Stimulated activated CD8-positive, alpha-beta memory T cell treated with anti-CD3 and anti-CD28 coated beads, Interleukin-2, amount 100 ng/mL, for 48 hours (primary cell): ENCODE measurements at regions not wholly inside any gene's neighbourhood (a gene's known extent, or its start where the extent isn't known, plus 50 kb on each side); places are given as distances from the start of the nearest gene placed in this dataset.

Experiments
- DNase-seq, 2 donors: peaks; one replicate each; pipeline ENCODE4 v3.0.0-alpha.2; 2020; ENCODE audit warnings: low read depth in 2 of 2

DNA sequence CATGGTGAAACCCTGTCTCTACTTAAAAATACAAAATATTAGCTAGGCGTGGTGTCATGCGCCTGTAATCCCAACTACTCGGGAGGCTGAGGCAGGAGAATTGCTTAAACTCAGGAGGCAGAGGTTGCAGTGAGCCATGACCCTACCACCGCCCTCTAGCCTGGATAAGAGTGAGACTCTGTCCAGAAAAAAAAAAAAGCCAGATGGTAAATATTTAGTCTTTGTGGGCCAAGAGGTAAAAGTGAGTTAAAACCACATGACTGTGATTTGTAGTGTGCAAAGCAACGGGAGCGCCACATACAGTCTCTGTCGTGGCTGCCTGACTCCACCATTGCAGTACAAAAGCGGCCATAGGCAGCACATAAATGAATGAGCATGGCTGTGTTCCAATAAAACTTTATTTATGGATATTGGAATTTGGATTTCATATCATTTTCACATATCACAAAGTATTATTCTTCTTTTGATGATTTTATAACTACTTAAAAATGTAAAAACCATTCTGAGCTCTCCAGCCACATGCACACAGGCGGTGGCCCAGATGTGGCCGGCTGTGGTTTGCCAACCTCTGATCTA lies 51.8 kb upstream of the CASZ1 start:
- no peak for DNase-seq

DNA sequence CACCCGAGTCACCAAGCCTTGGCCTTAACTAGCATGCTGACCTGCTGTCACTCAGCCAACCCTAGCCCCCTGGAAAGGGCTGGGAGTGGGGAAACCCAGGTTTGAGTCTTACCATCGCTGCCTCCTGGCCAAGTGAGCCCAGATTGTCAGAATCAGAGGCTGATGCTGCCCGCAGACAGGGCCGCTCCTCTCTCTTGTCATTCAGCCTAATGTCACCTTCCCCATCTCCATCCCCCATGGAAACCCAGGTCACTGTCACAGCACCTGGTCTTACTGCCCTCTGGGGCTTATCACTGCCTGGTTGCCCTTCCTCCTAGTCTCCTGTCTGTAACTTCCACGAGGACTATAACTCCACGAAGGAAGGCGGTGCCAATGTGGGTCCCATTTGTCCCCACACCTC lies 53.6 kb upstream of the CASZ1 start:
- DNase-seq, result no peak

DNA sequence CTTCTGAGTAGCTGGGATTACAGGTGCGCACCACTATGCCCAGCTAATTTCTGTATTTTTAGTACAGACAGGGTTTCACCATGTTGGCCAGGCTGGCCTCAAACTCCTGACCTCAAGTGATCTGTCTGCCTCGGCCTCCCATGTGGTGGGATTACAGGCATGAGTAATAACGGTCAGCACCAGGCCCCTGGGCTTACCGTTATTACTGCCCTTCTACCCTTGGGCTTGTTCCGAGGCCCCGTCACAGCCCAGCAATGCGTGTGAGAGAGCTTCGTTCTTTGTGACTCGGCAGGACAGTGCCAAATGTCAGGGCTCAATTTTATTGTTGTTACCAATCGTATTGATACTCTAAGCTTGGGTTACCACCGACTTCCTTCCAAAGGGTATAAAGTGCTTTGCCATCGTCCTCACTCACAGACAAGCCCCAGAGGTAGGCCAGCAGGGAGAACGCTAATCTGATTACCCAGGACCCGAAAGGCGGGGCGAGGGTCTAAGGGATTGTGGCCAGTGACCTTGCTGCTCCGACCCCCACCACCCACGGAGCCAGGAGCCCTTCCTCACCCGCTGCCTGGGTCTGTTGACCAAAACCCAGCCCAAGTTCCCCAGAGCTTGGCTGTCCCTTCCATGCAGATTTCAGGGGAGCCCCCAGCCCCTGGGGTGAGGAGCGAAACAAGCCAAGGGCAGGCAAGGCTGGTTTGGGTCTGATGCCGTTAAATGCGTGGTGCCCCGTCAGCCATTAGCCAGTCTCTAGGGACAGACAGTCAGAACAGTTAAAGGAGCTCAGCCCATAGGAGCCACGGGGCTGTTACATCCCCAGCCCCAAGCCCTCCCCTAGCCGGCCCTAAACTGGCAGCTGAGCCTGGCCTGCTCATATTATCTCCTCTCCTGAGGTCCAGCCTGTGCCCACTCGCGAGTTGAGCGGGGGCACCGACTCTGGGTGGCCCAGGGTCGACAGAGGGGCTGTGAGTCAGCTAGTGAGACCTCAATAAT lies 54.9 kb upstream of the CASZ1 start:
- no peak for DNase-seq

DNA sequence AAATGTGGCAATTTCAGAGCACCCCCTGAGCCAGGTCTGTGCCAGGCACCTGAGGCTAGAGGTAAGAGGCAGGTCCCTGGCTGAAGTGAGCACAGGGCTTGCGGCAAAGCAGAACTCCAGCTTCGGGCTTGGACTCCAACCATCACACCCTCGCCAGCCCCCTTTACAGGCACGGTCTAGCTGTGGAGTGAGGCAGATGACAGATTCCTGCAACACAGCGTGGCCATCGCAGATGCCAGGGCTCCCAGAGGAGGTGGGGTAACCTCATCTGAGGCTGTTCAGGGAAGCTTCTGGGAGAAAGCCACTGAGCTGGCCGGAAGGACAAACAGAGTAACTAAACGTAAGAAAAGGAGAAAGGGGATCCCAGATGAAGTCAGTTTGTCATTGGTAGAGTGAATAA lies 55.6 kb upstream of the CASZ1 start:
- DNase-seq, result no peak

DNA sequence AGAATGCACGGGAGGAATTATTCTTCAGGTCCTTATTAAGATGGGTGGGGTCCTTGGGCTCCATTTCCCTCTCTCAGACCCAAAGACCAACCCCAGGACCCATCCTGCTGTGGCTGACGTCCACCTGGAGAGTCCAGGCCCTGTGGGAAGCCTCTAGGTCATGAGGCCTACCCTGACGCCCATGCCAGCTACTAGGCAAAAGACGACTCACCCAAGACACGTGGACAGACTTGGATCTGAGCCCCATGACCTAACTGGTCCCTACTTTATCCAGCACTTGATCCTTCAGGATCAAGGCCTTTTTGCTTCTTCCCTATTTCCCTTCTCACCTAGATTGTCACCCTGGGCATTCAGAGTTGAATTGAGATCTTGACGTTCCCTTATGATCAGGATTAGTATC lies 56.0 kb upstream of the CASZ1 start:
- no peak for DNase-seq

DNA sequence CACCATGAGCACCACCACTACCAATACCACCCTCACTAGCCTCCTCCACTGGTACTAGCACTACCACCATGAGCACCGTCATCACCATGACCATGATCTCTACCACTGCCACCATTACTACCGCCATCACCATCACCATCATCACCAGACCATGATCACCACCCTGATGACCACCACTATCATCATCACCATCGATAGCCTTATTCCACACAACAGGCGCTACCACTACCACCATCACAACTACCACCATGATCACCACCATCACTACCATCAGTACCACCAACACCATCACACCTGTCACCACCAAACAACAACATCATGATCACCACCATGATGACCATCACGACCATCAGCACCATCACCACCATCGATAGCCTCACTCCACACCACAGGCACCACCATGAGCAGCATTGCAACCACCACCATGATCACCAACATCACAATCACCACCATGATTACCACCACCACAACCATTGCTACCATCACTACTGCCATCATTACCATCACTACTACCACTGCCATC lies 56.6 kb upstream of the CASZ1 start:
- DNase-seq, result no peak

DNA sequence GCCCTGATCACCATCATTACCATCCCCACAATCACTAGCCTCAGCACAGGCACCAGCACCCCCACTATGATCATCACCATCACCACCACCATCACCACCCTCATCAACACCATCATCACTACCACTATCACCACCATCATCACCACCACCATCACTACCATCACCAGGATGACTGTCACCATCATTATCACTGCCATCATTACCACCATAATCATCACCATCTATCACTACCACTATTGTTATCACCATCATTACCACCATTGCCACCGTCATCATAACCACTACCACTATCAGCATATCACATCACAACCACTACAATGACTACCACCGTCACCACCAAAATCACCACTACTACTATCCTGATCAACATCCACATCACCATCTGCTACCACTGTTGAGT lies 57.3 kb upstream of the CASZ1 start:
- no peak for DNase-seq

DNA sequence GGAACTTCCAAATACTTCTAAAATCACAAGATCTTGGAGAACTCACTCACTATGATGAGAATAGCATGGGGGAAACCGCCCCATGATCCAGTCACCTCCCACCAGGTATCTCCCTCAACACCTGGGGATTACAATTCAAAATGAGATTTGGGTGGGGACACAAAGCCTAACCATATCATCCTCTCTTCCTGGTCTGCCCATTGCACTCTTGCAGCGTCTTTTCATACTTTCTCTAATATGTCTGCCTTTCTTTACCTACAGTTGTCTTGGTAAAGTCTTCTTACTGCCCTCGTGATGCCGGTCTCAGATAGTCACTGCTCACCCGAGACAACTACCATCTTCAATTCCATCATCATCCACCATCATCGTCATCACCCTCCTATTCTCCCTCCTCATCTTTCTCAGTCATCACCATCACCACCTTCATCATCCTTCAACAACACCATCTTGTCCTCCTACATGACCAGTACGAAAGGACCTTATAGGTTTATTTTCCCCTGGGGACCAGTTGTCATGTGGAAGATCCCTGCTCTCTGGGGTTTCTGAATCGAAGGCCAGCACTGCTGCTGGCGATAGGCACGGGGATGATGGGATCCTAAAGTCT lies 58.5 kb upstream of the CASZ1 start:
- DNase-seq, result no peak

DNA sequence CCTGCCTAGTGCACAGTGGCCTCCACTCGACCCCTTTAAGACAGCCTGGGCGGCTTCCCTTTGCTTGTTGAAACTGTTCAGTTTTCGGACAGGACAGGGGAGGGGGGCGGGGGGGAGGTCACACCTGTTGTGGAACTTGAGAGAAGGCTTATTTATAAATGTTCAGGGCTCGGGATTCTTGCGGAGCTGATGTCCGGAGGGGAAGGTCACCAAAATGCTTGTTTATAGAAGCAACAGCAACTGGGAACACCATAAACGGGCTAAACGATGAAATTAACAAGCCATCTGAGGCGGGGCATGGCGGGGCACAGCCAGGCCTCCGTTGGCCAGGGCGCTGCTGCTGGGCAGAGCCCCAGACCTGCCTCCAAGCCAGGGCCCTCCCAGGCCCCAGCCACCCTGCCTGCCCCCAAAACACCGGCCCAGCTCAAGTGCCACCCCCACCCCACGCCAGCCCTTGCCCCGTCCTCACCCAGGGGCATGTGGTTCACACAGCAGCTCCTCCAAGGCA lies 59.8 kb upstream of the CASZ1 start:
- DNase-seq, result no peak

DNA sequence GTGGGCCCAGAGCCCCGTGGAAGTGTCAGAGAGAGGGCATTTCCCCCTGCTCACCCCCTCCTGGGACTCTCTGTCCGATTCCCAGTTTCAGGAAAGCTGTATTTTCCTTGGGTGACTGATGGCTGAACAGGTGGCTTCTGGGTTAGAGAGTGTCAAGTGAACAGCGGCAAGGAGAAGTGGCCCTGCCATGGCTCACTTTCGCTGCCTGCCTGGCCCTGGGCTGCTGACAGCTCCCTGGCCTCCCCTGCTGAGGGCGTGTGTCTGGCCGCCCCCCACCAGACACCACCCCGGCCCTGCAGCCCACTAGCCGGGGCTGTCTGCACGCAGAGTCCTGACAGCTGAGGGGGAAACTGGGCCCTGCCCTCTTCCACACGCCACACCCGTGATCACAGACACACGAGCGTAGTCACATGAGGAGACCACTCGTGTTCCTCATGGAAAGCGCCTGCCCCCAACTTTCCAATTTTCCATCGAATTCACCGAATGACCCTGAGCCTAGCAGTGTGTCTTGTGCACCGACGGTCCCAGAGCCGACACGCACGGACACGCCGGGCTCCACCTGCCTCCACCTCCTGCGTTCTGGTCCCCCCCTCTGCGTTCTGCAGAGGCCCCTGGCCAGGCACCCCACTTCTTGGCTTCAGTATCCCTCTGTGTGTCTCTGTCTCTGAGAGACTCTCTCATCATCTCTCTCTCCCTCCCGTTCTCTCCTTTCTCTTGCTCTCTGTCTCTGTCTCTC lies 60.6 kb upstream of the CASZ1 start:
- no peak for DNase-seq

DNA sequence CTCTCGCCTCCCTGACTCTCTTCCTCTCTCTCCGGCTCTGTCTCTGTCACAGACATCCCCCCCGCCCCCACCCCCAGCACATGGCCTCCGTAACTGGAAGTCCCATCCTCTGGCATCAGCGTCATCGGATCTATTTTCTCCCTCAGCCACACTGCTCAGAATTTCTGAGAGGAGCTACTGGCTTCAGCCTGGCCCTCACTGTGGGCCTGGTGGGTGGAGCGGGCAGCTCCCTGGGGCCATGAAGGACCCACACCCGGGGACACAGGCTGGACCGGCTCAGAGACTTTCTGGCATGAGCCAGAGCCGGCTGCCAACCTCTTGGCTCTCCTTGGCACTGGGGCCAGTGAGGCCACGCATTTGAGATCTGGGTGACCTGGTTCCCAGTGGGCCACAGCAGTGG lies 61.2 kb upstream of the CASZ1 start:
- no peak for DNase-seq

DNA sequence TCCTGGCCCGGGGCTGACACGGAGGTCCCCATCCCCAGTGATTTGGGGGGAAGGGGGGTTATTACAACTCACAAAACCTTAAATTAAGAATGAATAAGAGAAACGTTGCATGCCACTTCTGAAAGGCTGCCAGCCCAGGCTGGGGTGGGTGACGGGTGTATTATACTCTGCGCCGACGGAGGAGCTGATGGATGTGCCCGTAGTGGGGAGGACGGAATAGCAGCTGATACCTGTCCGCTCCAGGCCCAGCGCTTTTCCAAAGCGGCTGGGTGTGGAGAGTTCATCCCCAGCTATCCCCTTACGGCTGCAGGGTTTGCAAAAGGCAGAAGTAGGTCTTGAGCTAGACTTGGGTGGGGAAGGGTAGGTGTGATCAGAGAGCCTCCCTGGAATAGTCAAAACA lies 63.8 kb upstream of the CASZ1 start:
- no peak for DNase-seq

DNA sequence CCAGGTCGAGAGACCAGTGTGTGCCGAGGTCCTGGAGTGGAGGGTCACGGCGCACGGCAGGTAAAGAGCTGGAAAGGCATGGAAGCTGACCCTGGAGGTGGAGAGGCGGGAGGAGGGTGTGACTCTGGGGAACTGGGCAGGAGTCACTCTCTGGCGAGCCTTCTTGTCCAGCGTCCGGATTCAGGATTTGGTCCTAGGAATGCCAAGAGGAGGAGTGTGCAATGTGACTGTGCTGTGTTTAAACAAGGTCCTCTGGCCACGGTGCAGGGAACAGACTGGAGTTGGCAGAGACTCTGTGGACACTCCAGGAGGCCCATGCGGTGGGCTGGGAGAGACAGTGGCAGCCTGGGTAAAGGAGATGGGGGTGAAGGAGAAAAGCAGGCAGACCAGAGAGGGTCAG lies 64.2 kb upstream of the CASZ1 start:
- no peak for DNase-seq

DNA sequence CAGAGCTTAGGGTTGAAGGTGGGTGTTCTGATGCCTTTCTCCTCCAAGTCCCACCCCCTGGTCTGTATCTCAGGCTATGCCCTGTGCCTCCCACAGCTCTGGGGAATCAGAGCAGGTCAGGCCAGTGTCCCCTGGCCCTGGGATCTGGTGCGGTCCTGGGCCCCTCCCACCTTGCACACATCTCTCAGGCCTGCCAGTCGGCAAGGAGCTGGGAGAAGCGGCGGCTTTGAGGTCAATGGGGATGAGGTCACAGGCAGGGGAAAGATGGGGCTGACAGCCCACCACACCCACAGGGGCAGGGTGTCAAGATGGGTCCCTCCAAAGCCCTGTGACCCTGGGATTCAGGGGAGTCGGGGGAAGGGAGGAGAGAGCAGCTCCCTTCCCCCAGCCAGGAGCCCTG lies 65.4 kb upstream of the CASZ1 start:
- DNase-seq, result no peak

DNA sequence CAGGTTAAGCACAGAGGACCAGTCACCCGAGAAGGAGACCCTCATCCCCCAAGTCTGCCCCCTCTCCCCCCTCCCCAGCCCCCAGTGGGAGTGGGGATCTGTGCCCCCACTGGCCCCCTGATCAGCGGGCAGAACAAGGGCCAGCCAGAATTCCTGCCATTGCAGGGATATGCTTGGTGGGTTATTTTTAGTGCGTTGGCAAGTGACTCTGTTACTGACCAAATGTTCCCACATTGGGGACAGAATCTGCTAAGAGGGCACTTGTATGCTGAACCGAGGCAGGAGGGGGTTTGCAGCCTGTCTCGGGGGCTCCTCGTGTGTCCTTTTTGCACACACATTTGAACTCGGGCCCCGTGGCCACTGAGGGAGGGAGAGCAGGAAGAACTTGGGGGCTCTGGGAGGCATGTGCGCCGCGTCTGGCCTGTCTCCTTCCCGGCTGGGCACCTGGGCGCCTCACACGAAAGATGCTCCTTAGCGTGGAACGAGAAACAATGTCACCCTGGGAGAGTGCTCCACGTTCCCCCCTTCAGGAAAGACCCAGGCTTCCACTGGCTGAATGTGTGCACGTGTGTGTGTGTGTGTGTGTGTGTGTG lies 66.4 kb upstream of the CASZ1 start:
- no peak for DNase-seq

DNA sequence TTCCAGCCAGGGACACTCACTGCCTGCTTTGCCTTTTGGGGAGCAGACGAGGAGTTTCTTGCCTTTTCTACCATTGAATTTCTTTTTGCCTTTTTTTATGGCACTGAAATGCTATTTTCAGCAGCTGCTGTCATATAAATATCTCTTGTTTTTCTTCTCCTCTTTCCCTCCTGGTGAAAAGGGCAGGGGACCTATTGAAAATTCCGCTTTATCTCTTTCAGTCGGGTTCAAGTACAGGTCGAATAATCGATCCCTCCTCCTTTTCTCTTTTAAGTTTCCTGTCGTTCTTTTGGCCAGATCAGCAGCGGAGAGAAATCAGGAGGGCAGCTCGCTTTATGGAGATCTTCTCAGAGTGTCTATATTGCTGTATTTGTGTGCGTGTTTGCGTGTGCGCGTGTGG lies 67.4 kb upstream of the CASZ1 start:
- DNase-seq, result no peak

DNA sequence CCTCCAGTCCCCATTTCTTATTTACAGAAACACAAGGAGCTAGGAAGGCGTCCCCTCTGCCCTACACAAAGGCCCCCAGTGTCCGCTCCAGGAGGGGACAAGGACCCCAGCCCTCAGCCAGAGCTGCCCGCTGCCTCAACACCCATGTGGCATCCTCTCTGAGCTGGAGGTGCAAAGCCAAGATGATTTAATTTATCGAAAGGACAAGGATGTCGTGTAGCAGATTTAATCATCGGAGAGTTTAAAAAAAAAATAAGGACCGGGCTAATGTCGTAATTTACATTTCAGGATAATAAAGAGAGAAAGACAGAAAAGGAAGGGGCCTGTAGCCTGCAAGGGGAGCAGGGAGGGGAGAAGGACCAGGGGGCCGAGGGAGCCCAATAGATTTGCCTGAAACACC lies 68.3 kb upstream of the CASZ1 start:
- no peak for DNase-seq

DNA sequence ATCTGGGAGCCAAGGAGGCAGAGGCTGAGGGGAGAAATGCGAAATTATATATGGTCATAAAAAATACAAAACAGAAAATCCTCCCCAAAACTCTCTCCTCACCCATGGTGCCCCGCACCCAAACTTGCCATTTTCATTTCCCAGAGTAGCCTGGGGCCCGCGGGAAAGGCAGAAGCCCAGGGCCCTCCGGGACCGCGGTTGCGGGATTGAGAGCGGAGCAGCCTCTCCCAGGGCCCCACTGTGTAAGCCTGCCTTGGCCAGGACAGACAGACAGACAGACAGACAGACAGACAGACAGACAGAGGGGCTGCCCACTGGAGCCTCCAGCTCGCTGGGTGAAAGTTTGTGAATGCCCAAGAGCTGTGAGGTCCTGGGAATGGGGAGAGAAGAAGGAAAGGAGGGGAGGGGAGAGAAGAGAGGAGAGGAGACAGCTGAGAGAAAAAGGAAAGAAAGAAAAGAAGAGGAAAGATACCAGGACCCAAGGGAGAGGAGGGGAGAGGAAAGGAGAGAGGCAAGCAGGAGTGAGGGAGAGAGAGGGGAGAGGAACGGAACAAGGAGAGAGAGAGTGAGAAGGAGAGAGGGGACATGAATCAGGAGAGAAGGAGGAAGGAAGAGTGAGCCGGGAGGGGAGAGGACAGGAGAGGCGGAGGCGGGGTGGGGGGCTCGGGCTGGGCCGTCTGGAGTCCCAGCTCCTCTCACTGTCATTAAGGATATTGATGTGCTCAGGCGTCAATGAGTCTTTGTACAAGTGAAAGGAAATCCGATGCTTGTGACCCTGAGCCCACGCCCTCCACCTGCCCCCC lies 69.3 kb upstream of the CASZ1 start:
- no peak for DNase-seq

DNA sequence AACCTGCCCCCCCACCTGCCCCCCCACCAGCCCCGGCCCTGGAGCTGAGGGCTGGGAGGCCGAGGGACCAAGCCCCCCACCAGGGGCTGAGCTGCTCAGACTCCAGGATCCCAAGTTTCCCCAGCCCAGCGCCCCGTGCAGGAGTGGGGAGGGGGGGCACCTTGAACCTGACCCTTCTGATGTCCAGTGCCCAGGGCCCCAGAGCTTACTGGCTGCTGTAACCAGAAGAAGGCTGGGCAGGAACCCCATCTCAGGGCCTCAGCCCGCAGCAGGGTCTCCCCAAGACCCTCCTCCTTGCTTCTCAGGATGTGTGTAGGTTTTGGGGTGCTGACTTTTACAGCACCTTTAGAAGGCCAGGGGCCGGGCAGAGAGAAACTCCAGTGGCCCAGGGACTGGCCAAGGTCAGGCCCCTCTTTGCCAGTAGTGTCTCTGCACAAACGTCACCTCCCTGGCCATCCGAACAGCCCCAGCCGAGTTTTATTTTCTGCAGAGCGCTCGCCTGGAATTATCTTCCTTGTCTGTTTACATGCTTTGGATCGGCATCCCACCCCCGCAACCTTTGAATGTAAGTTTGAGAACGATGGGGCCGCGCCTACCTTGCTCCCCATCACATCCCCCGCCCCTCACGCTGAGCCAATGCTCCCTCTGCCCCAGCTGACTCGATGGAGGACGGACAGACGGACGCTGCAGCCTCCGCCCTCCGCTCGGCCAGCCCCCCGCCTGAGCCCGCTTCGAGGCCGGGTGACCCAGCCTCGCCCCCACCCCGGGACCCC lies 70.1 kb upstream of the CASZ1 start:
- no peak for DNase-seq
